HG02588 (cell line): ENCODE measurements at regions not wholly inside any gene's neighbourhood (a gene's known extent, or its start where the extent isn't known, plus 50 kb on each side); places are given as distances from the start of the nearest gene placed in this dataset.

Experiments
- ATAC-seq: cut with Tn5 transposase; IDR thresholded peaks from one replicate; pipeline ENCODE4 v1.9.1; 2021; ENCODE audit warnings: mild to moderate bottlenecking, moderate library complexity; ENCODE audit not compliant: unreplicated experiment

GRCh38 chr13:26942184-26942583 lies 181.6 kb upstream of the GPR12 start:
- ATAC-seq: no peak

- no peak for ATAC-seq
These were observed 181.0 kb upstream of the GPR12 start for GRCh38 chr13:26941345-26942174.

GRCh38 chr13:26934096-26934495 lies 173.5 kb upstream of the GPR12 start:
- ATAC-seq: no peak

- ATAC-seq: no peak
These were observed 171.9 kb upstream of the GPR12 start for GRCh38 chr13:26932465-26932864.

- peak; percentile 49 for ATAC-seq
These were observed 169.6 kb upstream of the GPR12 start for GRCh38 chr13:26929971-26930730.

GRCh38 chr13:26927511-26927910 lies 166.9 kb upstream of the GPR12 start:
- ATAC-seq: no peak

- no peak for ATAC-seq
These were observed 165.8 kb upstream of the GPR12 start for GRCh38 chr13:26926371-26926770.

GRCh38 chr13:26923824-26924605 lies 163.4 kb upstream of the GPR12 start:
- ATAC-seq: no peak

- no peak for ATAC-seq
These were observed 161.3 kb upstream of the GPR12 start for GRCh38 chr13:26921918-26922317.

GRCh38 chr13:26920614-26921355 lies 160.2 kb upstream of the GPR12 start:
- ATAC-seq: no peak

GRCh38 chr13:26919732-26920131 lies 159.1 kb upstream of the GPR12 start:
- ATAC-seq: no peak

- ATAC-seq: no peak
These were observed 158.7 kb upstream of the GPR12 start for GRCh38 chr13:26919311-26919710.

GRCh38 chr13:26914624-26915023 lies 154.0 kb upstream of the GPR12 start:
- ATAC-seq: no peak

GRCh38 chr13:26914148-26914547 lies 153.6 kb upstream of the GPR12 start:
- ATAC-seq: no peak

GRCh38 chr13:26910754-26911465 lies 150.3 kb upstream of the GPR12 start:
- ATAC-seq: no peak

GRCh38 chr13:26909477-26909876 lies 148.9 kb upstream of the GPR12 start:
- ATAC-seq: no peak

GRCh38 chr13:26908126-26908525 lies 147.5 kb upstream of the GPR12 start:
- ATAC-seq: no peak

- no peak for ATAC-seq
These were observed 138.6 kb upstream of the GPR12 start for GRCh38 chr13:26899202-26899601.

- ATAC-seq: no peak
These were observed 137.3 kb upstream of the GPR12 start for GRCh38 chr13:26897706-26898550.
